ENCODE measurements at regions not wholly inside any gene's neighbourhood (a gene's known extent, or its start where the extent isn't known, plus 50 kb on each side); places are given as distances from the start of the nearest gene placed in this dataset.

- TF ChIP-seq POLR2A (IDR thresholded peaks at IDR 0.05) (no peak), CTCF (IDR thresholded peaks at IDR 0.05) (no peak)
Observed at GRCh38 chr3:29169451-29169850, 111.4 kb upstream of the RBMS3 start.

Data from heart left ventricle (tissue), 13 donors.